HL-60 (cell line): ENCODE measurements at regions not wholly inside any gene's neighbourhood (a gene's known extent, or its start where the extent isn't known, plus 50 kb on each side); places are given as distances from the start of the nearest gene placed in this dataset.

ENCODE experiments used
- DNase-seq, 2 experiments: peaks; one replicate each; pipeline ENCODE4 v3.0.0-alpha.2; 2010 to 2020; ENCODE audit warnings: low read depth in 1 of 2, low spot score in 1 of 2
- H3K27ac ChIP-seq: fragments of 250-450 bp; sonication (Bioruptor Pico); replicated peaks from 2 replicates; pipeline ENCODE4 v1.5.1; 2020; ENCODE audit warnings: mild to moderate bottlenecking, moderate library complexity
- H3K27me3 ChIP-seq: fragments of 250-450 bp; sonication (Bioruptor Pico); 2 replicates; pipeline ENCODE4 v1.5.1; 2021; ENCODE audit warnings: mild to moderate bottlenecking, moderate library complexity; ENCODE audit not compliant: insufficient read depth, poor library complexity, severe bottlenecking
- H3K4me3 ChIP-seq: replicated peaks from 2 replicates; pipeline ENCODE4 v1.5.1; 2011; ENCODE audit warnings: mild to moderate bottlenecking, control low read depth, low read length; ENCODE audit not compliant: insufficient read depth
- GABPA ChIP-seq: IDR thresholded peaks from 2 replicates; pipeline ENCODE4 v1.6.1; 2012; ENCODE audit warnings: low read depth
- POLR2AphosphoS5 ChIP-seq: IDR thresholded peaks from 2 replicates; pipeline ENCODE4 v1.6.1; 2012; ENCODE audit warnings: low read depth
- SPI1 ChIP-seq: IDR thresholded peaks from 2 replicates; pipeline ENCODE4 v1.6.1; 2012; ENCODE audit warnings: low read depth, mild to moderate bottlenecking, borderline replicate concordance
- TF ChIP-seq, protein P1 (sequence below): IDR thresholded peaks from one replicate; pipeline ENCODE4 v1.5.1; 2011; ENCODE audit warnings: low read length, control low read depth, inconsistent platforms; ENCODE audit not compliant: insufficient read depth
- TF ChIP-seq, protein P2 (sequence below): IDR thresholded peaks from 2 replicates; pipeline ENCODE4 v1.6.1; 2012; ENCODE audit warnings: low read depth; ENCODE audit not compliant: insufficient replicate concordance

DNA sequence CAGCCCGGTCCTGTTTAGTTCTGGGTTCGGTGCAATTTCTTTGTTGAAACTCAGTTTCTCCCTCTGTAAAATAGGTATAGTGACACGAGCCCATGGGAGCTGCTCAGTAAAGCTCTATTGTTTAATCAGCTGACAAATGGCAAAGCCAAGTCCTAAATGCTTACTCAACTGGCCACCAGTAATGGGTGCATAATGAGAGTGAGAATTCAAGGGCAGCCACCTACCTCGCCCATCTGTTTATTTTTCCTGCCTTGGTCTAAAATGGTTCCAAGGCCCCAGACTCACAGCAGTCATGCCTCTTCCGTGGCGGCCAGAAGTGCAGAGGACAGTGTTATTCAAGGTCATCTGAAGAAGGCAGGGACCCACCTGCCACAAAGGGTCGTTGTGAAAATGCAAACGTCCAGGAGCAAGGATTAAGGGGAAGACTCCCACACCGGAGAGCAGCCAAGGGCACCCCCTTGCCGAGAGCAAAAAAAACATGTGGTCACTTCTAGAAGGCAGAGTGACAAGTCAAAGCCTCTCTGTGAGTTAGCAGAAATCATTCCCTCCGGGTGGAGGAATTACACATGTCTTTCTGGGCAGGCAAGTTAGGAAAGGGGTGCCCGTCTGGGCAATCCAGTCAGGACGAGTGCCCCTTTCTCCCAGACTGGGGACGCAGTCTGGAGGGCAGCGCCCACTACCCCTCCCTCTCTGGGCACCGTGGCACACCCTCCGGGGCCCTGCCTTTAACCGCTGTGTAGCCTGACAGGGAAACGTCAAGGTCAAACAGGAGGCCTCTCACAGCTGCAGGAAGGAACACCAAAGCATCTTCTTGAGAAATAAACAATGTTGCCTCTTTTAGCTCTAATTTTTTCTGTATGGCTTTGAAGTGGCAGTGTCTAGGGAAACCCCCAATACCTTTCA lies 186.2 kb downstream of the FOXO1 start:
- TF ChIP-seq SPI1 (no peak), POLR2AphosphoS5 (no peak)
- TF ChIP-seq, protein P1, sequence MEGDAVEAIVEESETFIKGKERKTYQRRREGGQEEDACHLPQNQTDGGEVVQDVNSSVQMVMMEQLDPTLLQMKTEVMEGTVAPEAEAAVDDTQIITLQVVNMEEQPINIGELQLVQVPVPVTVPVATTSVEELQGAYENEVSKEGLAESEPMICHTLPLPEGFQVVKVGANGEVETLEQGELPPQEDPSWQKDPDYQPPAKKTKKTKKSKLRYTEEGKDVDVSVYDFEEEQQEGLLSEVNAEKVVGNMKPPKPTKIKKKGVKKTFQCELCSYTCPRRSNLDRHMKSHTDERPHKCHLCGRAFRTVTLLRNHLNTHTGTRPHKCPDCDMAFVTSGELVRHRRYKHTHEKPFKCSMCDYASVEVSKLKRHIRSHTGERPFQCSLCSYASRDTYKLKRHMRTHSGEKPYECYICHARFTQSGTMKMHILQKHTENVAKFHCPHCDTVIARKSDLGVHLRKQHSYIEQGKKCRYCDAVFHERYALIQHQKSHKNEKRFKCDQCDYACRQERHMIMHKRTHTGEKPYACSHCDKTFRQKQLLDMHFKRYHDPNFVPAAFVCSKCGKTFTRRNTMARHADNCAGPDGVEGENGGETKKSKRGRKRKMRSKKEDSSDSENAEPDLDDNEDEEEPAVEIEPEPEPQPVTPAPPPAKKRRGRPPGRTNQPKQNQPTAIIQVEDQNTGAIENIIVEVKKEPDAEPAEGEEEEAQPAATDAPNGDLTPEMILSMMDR: no peak
- no peak overlapping the region for H3K4me3 ChIP-seq
- no peak overlapping the region for H3K27ac ChIP-seq
- peaks cover 2% of the 10 kb centered on the region for H3K27me3 ChIP-seq
- DNase-seq: no peak

DNA sequence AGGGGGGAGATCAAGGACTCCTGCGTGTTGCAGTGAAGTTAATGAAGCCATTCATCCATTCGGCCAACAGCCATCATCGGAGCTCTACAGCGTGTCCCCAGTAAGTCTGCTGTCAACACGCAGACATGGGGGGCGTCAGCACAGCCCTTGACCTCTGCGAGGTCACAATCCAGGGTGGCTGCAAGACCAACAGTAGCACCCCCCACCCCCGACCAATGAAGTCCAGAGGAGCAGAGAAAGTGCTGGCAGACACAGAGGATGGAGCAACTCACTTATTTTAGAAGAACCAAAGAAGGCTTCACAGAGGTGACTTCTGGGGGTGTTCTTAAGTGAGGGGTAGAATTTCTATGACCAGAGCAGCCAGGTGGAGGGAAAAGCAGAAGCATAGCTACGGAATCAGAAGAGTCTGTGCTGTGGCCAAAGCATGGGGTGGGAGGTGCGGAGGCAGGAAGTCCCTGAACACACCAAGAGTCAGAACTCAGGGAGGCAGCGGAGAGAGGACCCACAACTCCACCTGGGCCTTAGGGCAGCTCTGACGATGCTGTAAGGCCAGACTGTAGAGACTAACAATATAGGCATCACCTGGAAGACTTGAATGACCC lies 185.4 kb downstream of the FOXO1 start:
- no peak overlapping the region for H3K27ac ChIP-seq
- TF ChIP-seq SPI1 (no peak), POLR2AphosphoS5 (no peak), GABPA (no peak)
- TF ChIP-seq, protein P1: no peak
- TF ChIP-seq, protein P2, sequence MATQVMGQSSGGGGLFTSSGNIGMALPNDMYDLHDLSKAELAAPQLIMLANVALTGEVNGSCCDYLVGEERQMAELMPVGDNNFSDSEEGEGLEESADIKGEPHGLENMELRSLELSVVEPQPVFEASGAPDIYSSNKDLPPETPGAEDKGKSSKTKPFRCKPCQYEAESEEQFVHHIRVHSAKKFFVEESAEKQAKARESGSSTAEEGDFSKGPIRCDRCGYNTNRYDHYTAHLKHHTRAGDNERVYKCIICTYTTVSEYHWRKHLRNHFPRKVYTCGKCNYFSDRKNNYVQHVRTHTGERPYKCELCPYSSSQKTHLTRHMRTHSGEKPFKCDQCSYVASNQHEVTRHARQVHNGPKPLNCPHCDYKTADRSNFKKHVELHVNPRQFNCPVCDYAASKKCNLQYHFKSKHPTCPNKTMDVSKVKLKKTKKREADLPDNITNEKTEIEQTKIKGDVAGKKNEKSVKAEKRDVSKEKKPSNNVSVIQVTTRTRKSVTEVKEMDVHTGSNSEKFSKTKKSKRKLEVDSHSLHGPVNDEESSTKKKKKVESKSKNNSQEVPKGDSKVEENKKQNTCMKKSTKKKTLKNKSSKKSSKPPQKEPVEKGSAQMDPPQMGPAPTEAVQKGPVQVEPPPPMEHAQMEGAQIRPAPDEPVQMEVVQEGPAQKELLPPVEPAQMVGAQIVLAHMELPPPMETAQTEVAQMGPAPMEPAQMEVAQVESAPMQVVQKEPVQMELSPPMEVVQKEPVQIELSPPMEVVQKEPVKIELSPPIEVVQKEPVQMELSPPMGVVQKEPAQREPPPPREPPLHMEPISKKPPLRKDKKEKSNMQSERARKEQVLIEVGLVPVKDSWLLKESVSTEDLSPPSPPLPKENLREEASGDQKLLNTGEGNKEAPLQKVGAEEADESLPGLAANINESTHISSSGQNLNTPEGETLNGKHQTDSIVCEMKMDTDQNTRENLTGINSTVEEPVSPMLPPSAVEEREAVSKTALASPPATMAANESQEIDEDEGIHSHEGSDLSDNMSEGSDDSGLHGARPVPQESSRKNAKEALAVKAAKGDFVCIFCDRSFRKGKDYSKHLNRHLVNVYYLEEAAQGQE: no peak
- H3K27me3 ChIP-seq: peaks cover 2% of the 10 kb centered on the region
- H3K4me3 ChIP-seq: no peak overlapping the region
- no peak for DNase-seq

DNA sequence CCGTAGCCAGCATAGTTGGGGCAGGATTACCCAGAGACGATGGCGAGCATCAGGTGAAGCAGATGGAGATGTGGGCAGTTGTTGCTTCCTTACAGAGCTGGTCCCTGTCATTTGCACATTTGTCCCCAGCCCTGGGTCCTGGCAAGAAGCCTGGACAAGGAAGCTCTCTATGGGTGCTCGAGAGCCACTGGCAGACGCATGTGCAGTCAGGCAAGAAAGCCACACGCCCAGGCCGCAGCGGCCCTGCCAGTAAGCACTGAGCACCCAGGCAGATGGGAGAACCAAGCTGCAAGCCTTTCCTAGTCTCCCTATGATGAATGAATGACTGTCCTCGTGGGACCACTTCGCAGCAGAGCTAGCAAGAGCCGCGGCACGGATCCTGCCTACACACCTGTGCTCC lies 182.8 kb downstream of the FOXO1 start:
- no peak overlapping the region for H3K27ac ChIP-seq
- no peak overlapping the region for H3K4me3 ChIP-seq
- DNase-seq: no peak
- peaks cover 2% of the 10 kb centered on the region for H3K27me3 ChIP-seq
- TF ChIP-seq SPI1 (no peak), GABPA (no peak)
- TF ChIP-seq, protein P1: no peak

DNA sequence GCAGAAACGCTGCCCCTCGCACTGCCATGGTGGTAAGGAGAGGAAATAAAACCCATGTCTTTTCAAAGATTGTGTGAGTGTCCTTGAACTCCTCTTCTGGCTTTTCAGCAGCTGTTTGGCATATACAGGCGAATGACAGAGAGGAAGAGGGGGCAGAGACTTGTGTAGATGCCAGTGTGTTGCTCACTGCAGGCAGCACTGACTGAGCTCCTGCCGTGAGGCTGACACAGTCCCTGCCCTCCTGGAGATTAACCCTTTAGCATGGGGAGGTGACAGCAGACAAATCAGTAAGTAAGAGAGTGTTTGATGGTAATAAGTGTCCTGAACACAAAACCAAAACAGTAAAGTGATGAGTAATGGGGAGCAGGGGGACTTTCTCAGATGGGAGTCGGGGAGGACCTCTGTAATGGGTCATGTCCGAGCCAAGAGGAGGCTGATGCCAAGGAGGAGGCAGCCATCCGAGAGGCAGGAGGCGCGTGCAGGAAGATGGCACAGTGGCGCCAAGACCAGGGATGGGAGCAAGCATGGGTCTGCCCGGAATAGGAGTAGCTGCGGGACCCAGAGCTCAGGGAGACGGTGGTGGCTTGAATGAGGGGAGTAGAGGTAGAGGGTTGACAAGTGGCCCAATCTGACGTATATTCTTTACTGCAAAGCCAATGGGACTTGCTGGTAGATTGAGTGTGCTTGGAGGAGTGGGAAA lies 182.2 kb downstream of the FOXO1 start:
- no peak overlapping the region for H3K27ac ChIP-seq
- H3K27me3 ChIP-seq: peaks cover 2% of the 10 kb centered on the region
- DNase-seq: no peak
- H3K4me3 ChIP-seq: no peak overlapping the region
- TF ChIP-seq GABPA: no peak

DNA sequence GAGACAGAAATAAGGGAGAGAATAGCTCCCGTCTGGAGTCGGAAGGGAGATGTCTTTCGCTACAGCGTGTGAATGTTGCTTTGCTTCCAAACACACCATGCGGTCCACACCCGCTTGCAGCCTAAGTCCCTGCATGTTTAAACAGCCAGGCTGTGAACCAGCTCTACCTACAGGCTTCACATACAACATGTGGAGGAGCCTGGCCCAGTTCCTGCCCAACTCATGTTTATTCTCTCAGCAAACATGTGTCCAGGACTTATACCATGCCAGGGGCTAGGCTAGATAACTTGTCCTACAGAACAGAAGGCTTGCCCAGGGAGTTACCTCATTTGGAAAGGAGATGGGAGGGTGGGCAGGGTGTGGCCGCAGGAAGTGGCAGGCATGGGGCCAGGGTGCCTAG lies 181.5 kb downstream of the FOXO1 start:
- no peak for DNase-seq
- Histone ChIP-seq H3K27ac (no peak overlapping the region), H3K27me3 (peaks cover 2% of the 10 kb centered on the region), H3K4me3 (no peak overlapping the region)
- TF ChIP-seq GABPA (no peak), SPI1 (no peak), POLR2AphosphoS5 (no peak)
- TF ChIP-seq, protein P2: no peak
- TF ChIP-seq, protein P1: no peak
